ENCODE measurements at regions not wholly inside any gene's neighbourhood (a gene's known extent, or its start where the extent isn't known, plus 50 kb on each side); places are given as distances from the start of the nearest gene placed in this dataset.

DNA sequence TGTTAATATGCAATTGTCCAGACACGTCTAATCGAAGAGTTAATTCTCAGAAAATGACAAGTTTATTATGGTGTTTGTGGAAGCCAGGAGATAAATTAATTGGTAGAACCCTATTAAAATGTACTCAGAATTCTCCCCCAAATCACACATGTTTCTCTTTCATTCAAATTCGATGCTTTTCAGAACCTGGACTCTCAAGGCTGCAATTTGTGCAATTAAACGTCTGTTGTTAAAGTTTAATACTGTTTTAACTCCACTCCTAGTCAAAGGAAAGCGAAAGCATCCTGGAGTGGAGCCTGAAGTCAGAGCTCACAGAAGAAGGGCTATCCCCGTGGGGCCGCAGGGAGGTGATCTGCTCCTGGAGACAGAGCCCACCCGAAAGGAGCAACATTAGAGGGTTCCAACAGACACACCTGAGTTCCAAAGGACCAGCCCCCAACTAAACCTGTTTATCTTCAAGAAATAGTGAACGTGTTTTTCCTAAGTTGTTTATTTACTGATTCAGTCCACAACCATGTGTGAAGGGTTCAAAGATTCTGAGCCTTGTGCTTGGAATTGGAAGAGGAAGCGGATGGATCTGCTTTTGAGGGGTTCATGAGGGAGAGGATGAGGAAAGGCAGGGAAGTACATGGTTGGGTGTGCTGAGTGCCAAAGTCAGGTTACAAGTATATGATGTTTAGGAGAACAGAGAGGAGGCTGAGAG lies 68.0 kb upstream of the AKT3 start:
- no peak overlapping the region for H3K4me3 ChIP-seq (replicated peaks; ENCODE audit: insufficient read depth, low read length)
- DNase-seq (ENCODE audit: low read depth in 1 of 2, low spot score in 1 of 2): no peak
- no peak overlapping the region for H3K27ac ChIP-seq (replicated peaks)

DNA sequence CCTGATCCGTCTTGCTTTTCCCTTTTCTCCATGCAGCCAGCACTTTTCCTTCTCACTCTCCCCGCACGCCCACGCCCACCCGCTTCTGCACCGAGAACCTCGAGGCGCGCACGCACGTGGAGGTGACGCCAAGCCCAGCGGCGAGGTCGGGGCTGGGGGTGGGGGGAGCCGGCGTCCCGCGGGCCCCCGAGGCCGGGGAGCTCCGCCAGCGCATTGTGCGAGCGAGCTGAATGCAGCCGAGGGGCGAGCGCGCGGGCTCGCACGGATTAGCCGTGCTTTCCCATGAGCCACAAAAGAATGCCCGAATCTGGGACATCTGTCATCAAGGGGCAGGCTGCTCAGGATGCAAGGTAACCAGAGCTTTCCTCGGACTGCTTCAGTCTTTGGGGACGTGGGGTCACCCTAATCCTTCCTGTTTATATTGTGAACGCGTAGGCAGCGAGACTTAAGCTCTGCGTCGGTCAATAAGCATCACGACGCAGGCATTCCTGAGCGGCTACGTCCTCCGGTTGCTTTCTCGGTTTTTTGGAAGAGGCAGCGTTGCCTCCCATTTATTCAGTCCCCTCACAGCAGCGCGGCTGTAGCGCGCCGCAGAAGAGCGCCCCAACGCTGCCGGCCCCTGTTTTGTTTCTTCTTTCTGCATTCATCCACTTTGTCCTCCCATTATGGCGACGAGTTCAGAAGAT lies 67.3 kb upstream of the AKT3 start:
- Histone ChIP-seq H3K27ac (replicated peaks) (no peak overlapping the region), H3K4me3 (replicated peaks; ENCODE audit: insufficient read depth, low read length) (peak overlapping the region; percentile 36), H3K27me3 (ENCODE audit: insufficient read depth, poor library complexity, severe bottlenecking) (peaks cover 39% of the 10 kb centered on the region)
- no peak for TF ChIP-seq GABPA (IDR thresholded peaks at IDR 0.05; ENCODE audit: low read depth)
- no peak for TF ChIP-seq SPI1 (IDR thresholded peaks at IDR 0.05; ENCODE audit: borderline replicate concordance, low read depth)
- TF ChIP-seq POLR2AphosphoS5 (IDR thresholded peaks at IDR 0.05; ENCODE audit: low read depth): no peak
- TF ChIP-seq, protein P1, sequence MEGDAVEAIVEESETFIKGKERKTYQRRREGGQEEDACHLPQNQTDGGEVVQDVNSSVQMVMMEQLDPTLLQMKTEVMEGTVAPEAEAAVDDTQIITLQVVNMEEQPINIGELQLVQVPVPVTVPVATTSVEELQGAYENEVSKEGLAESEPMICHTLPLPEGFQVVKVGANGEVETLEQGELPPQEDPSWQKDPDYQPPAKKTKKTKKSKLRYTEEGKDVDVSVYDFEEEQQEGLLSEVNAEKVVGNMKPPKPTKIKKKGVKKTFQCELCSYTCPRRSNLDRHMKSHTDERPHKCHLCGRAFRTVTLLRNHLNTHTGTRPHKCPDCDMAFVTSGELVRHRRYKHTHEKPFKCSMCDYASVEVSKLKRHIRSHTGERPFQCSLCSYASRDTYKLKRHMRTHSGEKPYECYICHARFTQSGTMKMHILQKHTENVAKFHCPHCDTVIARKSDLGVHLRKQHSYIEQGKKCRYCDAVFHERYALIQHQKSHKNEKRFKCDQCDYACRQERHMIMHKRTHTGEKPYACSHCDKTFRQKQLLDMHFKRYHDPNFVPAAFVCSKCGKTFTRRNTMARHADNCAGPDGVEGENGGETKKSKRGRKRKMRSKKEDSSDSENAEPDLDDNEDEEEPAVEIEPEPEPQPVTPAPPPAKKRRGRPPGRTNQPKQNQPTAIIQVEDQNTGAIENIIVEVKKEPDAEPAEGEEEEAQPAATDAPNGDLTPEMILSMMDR (IDR thresholded peaks at IDR 0.05; ENCODE audit: insufficient read depth, low read length): no peak
- TF ChIP-seq, protein P2, sequence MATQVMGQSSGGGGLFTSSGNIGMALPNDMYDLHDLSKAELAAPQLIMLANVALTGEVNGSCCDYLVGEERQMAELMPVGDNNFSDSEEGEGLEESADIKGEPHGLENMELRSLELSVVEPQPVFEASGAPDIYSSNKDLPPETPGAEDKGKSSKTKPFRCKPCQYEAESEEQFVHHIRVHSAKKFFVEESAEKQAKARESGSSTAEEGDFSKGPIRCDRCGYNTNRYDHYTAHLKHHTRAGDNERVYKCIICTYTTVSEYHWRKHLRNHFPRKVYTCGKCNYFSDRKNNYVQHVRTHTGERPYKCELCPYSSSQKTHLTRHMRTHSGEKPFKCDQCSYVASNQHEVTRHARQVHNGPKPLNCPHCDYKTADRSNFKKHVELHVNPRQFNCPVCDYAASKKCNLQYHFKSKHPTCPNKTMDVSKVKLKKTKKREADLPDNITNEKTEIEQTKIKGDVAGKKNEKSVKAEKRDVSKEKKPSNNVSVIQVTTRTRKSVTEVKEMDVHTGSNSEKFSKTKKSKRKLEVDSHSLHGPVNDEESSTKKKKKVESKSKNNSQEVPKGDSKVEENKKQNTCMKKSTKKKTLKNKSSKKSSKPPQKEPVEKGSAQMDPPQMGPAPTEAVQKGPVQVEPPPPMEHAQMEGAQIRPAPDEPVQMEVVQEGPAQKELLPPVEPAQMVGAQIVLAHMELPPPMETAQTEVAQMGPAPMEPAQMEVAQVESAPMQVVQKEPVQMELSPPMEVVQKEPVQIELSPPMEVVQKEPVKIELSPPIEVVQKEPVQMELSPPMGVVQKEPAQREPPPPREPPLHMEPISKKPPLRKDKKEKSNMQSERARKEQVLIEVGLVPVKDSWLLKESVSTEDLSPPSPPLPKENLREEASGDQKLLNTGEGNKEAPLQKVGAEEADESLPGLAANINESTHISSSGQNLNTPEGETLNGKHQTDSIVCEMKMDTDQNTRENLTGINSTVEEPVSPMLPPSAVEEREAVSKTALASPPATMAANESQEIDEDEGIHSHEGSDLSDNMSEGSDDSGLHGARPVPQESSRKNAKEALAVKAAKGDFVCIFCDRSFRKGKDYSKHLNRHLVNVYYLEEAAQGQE (IDR thresholded peaks at IDR 0.05; ENCODE audit: insufficient replicate concordance, low read depth): no peak
- no peak for DNase-seq (ENCODE audit: low read depth in 1 of 2, low spot score in 1 of 2)

More for the DNA sequence above, 68.0 kb upstream of the AKT3 start:
- TF ChIP-seq, protein P2 (IDR thresholded peaks at IDR 0.05; ENCODE audit: insufficient replicate concordance, low read depth): no peak
- TF ChIP-seq POLR2AphosphoS5 (IDR thresholded peaks at IDR 0.05; ENCODE audit: low read depth) (no peak), SPI1 (IDR thresholded peaks at IDR 0.05; ENCODE audit: borderline replicate concordance, low read depth) (no peak), GABPA (IDR thresholded peaks at IDR 0.05; ENCODE audit: low read depth) (no peak)
- TF ChIP-seq, protein P1 (IDR thresholded peaks at IDR 0.05; ENCODE audit: insufficient read depth, low read length): no peak
- peaks cover 39% of the 10 kb centered on the region for H3K27me3 ChIP-seq (ENCODE audit: insufficient read depth, poor library complexity, severe bottlenecking)

DNA sequence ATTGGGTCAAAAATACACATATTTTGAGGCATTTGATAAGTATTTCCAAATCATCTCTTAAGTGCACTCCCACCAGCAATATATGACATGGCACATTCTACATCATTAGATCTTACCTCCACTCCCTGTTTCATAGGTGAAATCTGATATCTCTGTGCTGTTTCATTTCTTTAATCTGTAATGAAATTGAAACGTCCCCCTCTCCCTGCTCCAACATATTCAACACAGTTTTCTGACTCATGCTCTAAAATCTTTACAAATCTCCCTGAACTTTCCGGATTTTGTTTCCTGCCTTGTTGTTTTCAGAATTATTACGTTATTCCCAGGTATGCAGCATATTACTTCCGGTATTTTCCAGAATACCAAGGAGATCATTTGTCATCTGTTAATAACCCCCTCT lies 66.1 kb upstream of the AKT3 start:
- TF ChIP-seq, protein P1 (IDR thresholded peaks at IDR 0.05; ENCODE audit: insufficient read depth, low read length): no peak
- TF ChIP-seq SPI1 (IDR thresholded peaks at IDR 0.05; ENCODE audit: borderline replicate concordance, low read depth) (no peak), GABPA (IDR thresholded peaks at IDR 0.05; ENCODE audit: low read depth) (no peak)
- TF ChIP-seq, protein P2 (IDR thresholded peaks at IDR 0.05; ENCODE audit: insufficient replicate concordance, low read depth): no peak
- peaks cover 39% of the 10 kb centered on the region for H3K27me3 ChIP-seq (ENCODE audit: insufficient read depth, poor library complexity, severe bottlenecking)
- no peak overlapping the region for H3K4me3 ChIP-seq (replicated peaks; ENCODE audit: insufficient read depth, low read length)
- H3K27ac ChIP-seq (replicated peaks): no peak overlapping the region
- no peak for DNase-seq (ENCODE audit: low read depth in 1 of 2, low spot score in 1 of 2)

All from HL-60 (cell line).